ENCODE measurements at regions not wholly inside any gene's neighbourhood (a gene's known extent, or its start where the extent isn't known, plus 50 kb on each side); places are given as distances from the start of the nearest gene placed in this dataset.

GRCh38 chrX:43328358-43328946 lies 327.6 kb upstream of the MAOA start:
- TF ChIP-seq POLR2A (IDR thresholded peaks at IDR 0.05; ENCODE audit: low read length) (no peak), GATA1 (IDR thresholded peaks at IDR 0.05; ENCODE audit: low read depth, low read length) (no peak)

All from erythroblast (primary cell).